NCI-H1105 (cell line): ENCODE measurements at regions not wholly inside any gene's neighbourhood (a gene's known extent, or its start where the extent isn't known, plus 50 kb on each side); places are given as distances from the start of the nearest gene placed in this dataset.
"Not testable (repeated sequence)": the region's sequence is repeated elsewhere in the genome, so short reads cannot be mapped to it uniquely, and the experiment has no call there.

Experiments used
- DNase-seq: peaks from one replicate; lab custom pipeline; 2025; lab: John Stamatoyannopoulos, UW

DNA sequence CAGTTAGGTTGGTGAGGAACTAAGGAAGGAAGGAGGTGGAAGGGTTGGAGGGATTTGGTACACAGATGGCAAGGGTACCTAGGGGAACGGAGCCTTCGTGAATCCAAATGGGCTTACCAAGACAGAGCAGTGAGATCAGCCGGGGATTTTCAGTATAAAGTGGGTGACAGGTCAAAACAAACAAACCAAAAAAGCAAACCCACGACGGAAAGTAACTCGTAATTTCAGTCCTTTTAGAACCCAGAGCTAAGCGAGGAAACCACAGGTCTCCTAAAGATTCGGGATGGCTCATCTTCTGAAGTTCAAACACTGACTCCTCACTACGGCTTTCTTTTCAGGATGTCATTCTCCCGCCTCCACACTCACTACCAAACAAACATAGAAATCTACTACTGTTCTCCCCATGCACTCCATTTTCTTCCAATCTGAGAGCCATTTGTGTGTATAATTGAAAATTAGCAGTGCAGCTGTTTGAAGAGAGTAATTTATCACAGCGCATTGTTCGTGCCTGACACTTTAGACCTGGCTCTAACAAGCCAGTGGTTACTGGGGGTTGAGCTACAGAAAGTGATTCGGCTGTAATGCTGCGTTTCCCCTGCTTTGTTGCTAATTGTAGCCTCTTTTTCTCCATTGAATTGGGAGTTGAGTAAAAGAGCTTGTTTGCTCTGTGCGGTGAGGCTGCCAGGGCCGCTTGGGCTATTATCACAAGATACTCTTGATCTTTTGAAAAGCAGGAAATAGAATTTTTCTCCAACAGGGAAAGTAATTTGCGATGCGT lies 64.7 kb upstream of the CCDC39 start:
- peak; percentile 99 for DNase-seq

DNA sequence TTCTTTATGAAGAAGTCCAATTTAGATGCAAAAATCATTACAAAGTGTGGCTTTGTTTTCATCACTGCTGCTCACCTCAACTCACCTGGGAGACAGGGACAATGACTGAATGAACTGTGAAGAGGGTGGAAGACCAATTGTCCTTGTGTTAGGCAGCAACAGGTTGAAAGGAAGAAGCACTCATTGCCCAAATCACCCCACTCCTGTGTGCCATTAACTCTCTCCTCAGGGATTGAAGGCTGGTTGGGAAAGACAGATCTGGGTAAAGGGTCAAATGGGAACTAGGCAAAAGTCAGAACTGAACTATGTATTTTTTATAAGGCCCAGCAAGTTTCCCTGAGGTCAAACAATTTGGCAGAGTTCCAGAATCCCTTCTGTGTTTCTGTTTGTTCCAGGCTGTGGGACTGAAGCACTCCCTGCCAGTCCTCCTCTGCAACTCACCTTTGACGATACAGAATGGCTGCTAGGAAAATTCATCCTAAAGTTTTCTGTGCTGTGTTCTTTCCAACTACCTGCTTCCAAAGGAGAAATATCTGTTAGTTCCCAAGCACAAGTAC lies 68.6 kb upstream of the CCDC39 start:
- peak; percentile 88 for DNase-seq

DNA sequence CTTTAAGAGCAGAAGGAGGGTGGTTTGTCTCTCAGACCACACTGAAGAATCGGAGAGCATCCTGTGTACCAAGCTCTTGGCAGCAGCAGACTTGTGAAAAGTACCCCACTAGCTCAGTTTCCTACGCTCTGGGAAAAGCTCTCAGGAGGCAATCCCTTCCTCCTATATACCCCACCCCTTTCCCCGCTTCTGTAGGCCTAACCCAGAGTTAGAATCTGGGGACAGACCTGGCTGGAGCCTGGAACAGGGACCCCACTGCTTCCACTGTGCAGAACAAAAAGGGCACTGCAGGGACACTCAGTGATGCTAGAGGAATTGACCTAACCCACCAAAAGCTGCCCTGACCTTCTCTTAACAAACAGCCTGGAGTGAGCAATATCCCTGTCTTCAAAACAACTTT lies 70.0 kb upstream of the CCDC39 start:
- no peak for DNase-seq

- no peak for DNase-seq
Measured at GRCh38 chr3:180749796-180750195, 70.5 kb upstream of the CCDC39 start.

DNA sequence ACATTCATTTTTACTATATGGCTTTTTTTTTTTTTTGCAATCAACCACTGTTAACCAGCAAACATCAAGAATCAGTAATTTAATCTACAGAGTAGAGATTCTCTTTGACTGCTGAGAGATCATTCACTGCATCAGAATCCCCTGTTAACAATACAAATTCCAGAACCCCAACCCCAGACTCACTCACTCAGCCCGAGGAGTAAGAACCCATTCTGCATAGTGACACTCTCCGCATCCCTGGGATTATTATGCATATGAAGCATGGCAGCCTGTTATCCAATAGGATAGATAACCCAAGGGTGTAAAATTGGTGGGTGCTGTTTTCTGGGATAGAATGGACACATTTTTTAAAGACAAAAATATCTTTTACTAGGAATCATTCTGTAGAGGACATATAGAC lies 76.3 kb upstream of the CCDC39 start:
- no peak for DNase-seq

DNA sequence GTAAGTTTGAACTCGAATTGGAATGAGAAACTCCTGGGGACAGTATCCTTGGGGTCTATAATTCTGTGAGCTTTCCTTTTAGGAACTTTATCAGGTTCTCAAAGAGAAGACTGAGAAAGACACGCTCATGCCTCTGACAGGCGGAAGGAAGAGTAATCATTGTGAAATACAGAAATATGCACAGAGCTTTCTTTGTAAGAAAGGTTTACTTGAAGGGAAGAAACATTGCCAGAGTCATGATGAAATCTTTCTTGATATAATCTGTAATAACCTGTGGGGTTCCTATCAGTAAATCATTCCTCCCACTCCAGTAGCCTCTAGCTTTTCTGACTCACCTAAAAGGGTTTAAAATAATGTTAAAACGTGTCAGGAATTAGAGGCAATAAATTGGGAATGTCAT lies 83.6 kb upstream of the CCDC39 start:
- no peak for DNase-seq

DNA sequence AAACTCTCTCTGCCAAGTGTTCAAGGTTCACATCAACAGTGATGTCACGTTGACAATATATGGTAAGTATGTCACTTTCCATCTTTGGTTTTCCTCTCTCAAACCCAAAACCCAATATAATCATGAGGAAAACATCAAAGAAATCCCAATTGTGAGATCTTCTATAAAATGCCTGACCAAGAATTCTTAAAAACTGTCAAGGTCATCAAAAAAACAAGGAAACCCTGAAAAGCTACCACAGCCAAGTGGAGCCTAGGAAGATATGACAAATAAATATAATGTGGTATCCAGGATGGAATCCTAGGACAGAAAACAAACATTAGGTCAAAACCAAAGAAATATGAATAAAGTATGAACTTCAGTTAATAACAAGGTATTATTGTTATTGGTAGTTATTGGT lies 85.2 kb upstream of the CCDC39 start:
- no peak for DNase-seq

DNA sequence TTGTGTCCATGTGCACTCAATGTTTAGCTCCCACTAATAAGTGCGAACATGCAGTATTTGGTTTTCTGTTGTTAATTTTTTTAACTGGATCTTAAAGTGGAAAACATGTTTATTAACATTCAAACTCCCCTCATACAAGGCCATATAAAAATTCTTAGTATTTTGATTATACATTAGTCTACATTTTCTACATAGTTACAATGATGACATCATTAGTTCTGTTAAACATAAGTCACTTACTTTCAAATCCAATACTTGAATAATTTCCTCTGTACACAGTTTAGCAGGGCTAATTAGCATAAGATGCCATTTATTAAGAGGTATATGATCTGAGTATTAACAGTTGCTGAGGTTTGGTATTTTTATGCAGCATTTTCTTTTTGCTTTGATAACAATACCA lies 91.3 kb upstream of the CCDC39 start:
- no peak for DNase-seq

GRCh38 chr3:180776433-180776832 lies 97.1 kb upstream of the CCDC39 start:
- DNase-seq: no peak

- no peak for DNase-seq
Measured at GRCh38 chr3:180782195-180782984, 103.1 kb upstream of the CCDC39 start.

DNA sequence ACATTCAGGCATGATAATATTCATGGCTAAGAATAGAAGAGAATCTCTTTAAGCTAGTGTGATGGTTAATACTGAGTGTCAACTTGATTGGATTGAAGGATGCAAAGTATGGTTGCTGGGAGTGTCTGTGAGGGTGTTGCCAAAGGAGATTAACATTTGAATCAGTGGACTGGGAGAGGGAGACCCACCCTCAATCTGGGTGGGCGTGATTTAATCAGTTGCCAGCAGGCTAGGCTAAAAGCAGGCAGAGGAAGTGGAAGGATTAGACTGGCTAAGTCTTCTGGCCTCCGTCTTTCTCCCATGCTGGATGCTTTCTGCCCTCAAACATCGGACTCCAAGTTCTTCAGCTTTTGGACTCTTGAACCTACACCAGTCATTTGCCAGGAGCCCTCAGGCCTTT lies 106.9 kb upstream of the CCDC39 start:
- not testable (repeated sequence) for DNase-seq

DNA sequence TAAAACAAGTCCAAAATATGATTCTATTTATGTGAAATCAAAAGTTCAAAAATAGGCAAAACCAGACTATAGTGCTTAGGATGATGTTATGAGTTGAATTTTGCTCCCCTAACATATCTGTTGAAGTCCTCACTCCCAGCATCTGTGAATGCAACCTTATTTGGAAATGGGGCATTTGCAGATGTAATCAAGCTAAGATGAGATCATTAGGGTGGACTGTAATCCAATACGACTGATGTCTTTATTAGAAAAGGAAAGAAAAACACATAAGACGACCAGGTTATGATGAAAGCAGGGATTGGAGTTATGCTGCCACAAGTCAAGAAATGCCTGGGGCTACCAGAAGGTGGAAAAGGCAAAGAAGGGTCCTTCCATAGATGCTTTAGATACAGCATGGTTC lies 110.5 kb upstream of the CCDC39 start:
- DNase-seq: no peak

DNA sequence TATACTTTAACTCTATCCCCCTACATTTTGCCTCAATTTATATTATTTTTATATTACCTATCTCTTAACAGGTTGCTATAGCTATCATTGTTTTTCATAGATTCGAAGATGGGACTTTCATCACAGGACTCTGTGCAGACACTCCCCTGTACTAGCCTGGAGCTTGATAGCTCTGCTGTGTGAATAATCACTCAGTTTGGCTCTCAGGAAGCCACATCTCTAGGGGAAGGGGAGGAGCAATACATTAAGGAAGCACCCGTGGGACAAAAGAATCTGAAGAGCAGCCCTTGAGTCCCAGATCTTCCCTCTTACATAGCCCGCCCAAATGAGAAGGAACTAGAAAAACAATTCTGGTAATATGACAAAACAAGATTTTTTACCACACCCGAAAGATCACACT lies 114.3 kb upstream of the FXR1 start:
- DNase-seq: no peak

GRCh38 chr3:180802837-180803236 lies 109.6 kb upstream of the FXR1 start:
- peak; percentile 58 for DNase-seq

GRCh38 chr3:180804916-180805315 lies 107.6 kb upstream of the FXR1 start:
- DNase-seq: peak; percentile 53

- peak; percentile 60 for DNase-seq
Measured at GRCh38 chr3:180808823-180809575, 103.5 kb upstream of the FXR1 start.

GRCh38 chr3:180820400-180820799 lies 92.1 kb upstream of the FXR1 start:
- DNase-seq: no peak

- no peak for DNase-seq
Measured at GRCh38 chr3:180825964-180826363, 86.5 kb upstream of the FXR1 start.

- no peak for DNase-seq
Measured at GRCh38 chr3:180827171-180827570, 85.3 kb upstream of the FXR1 start.

GRCh38 chr3:180828001-180828720 lies 84.3 kb upstream of the FXR1 start:
- no peak for DNase-seq

DNA sequence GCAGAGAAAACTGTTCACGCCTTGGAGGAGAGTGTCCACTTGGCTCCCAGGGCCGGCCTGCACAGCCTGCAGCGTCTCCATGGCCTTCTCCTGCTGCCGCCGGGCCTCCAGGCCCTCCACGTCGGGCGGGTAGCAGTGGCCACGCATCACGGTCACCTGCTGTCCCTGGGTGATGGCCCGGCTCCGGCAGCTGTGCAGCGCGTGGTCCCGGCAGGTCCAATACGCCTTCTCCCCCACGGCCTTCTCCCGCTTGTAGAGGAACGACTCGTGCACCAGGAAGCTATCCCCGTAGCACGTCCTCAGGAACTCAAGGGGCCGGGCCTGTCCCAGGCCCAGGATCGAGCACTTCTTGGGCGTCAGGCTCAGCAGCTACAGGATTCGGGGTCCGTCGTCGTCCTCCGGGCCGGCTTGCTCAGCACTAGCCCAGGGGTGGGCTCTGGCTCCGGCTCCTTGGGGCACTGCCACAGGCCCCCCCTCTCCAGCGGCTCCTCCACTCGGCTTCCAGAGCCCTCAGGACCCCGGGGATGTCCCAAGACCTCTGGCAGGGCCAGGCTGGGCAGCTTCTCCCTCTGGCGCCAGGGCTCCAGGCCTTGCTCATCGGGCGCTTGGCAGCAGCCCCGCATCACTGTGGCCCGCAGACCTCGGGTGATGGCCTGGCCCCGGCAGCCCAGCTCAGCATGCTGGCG lies 83.6 kb upstream of the FXR1 start:
- DNase-seq: no peak
